Fibroblast of the aortic adventitia (primary cell): ENCODE measurements at regions not wholly inside any gene's neighbourhood (a gene's known extent, or its start where the extent isn't known, plus 50 kb on each side); places are given as distances from the start of the nearest gene placed in this dataset.

ENCODE experiments used
- DNase-seq: peaks from one replicate; pipeline ENCODE4 v3.0.0-alpha.2; 2010; ENCODE audit warnings: low read depth
- H3K4me3 ChIP-seq: 2 replicates; pipeline ENCODE4 v1.5.1; 2011; ENCODE audit warnings: low read depth, mild to moderate bottlenecking, control low read depth, low read length, moderate library complexity
- TF ChIP-seq, protein P1 (sequence below): IDR thresholded peaks from 2 replicates; pipeline ENCODE4 v1.5.1; 2011; ENCODE audit warnings: mild to moderate bottlenecking, low read length, control low read depth, inconsistent platforms; ENCODE audit not compliant: insufficient read depth

DNA sequence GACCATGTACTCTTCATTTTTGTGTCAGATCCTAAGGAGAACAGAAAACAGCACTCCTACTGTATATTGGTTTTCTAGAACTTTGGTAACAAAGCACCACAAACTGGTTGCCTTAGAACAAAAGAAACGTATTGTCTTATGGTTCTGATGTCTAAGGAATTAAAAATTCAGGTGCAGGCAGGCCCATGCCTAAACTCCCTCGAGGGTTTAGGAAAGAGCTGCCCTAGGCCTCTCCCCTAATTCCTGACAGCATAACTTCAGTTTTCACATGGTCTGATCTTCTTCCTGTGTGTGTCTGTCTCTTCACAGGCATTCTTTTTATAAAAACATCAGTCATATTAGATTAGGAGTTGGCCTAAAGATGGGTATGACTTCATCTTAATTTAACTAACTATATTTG lies 1093.6 kb downstream of the TECRL start:
- DNase-seq = no peak
- no peak overlapping the region for H3K4me3 ChIP-seq
- TF ChIP-seq, protein P1, sequence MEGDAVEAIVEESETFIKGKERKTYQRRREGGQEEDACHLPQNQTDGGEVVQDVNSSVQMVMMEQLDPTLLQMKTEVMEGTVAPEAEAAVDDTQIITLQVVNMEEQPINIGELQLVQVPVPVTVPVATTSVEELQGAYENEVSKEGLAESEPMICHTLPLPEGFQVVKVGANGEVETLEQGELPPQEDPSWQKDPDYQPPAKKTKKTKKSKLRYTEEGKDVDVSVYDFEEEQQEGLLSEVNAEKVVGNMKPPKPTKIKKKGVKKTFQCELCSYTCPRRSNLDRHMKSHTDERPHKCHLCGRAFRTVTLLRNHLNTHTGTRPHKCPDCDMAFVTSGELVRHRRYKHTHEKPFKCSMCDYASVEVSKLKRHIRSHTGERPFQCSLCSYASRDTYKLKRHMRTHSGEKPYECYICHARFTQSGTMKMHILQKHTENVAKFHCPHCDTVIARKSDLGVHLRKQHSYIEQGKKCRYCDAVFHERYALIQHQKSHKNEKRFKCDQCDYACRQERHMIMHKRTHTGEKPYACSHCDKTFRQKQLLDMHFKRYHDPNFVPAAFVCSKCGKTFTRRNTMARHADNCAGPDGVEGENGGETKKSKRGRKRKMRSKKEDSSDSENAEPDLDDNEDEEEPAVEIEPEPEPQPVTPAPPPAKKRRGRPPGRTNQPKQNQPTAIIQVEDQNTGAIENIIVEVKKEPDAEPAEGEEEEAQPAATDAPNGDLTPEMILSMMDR = no peak

DNA sequence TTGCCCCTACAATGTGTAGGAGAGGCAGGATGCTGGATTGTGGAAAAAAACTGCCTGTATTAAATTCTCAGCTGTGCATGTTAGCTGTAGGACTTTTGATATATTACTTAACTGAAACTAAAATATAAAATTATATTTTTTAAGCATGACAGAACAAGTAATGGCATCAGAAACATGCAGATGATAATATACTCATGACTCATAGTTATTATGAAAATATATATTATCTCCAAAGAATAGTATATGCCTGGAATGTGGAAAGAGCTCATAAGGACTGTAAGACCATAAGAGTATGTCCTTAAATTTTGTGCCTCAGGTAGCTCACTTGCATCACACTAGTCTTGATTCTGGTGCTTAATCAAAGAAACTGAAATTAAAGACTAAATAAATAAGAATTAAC lies 1100.6 kb downstream of the TECRL start:
- DNase-seq = no peak
- H3K4me3 ChIP-seq = no peak overlapping the region
- TF ChIP-seq, protein P1 = no peak

DNA sequence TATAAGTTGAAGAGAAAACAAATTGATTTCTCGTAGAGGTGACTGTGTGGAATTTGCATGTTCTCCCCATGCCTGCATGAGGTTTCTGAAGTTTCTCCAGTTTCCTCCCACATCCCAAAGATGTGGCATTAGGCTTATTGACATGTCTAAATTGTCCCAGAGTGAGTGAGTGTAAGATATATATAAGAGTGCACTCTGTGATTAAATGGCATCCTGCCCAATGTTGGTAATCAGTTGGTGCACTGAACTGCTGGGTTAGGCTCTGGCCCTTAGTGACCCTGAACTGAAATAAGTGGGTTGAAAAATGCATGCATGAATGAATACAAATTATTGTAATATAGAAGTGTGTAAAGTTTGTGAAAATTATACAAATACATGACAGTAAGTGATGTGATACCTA lies 1106.5 kb downstream of the TECRL start:
- no peak overlapping the region for H3K4me3 ChIP-seq
- TF ChIP-seq, protein P1 = no peak
- DNase-seq = no peak

DNA sequence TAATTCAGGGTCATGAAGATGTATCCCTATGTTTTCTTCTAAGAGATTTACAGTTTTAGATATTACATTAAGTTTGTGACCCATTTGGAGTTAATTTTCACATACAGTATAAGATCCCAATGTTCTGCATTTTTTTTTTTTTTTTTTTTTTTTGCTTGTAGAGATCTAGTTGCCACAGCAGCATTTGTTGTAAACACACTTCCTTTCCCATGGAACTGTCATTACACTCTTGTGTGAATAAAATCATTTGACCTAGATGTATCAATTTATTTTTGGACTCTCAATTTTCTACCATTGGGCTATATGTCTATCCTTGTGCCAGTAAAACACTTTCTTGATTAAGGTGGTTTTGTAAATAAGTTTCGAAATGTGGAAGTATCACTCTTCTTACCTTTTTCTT lies 1107.2 kb downstream of the TECRL start:
- DNase-seq = no peak
- no peak overlapping the region for H3K4me3 ChIP-seq
- TF ChIP-seq, protein P1 = no peak

DNA sequence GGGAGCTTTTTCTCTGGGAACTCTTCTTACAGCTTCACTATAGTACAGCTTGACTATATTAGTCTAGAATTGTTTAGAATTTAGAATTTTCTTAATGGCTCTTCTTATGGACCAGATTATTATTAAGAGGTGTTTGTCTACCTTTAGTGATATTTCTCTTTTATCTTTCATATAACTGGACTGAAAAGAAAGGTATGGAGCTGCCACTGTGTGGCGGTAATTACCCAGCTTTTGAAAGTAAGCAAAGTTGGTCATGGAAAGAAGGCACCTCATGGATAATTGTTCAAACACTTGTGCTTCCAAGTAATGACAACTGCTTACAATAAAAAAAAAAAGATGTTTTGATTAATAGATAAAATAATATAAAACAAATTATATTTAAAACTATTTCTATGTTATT lies 1112.5 kb downstream of the TECRL start:
- no peak for DNase-seq
- TF ChIP-seq, protein P1 = no peak
- H3K4me3 ChIP-seq = no peak overlapping the region

DNA sequence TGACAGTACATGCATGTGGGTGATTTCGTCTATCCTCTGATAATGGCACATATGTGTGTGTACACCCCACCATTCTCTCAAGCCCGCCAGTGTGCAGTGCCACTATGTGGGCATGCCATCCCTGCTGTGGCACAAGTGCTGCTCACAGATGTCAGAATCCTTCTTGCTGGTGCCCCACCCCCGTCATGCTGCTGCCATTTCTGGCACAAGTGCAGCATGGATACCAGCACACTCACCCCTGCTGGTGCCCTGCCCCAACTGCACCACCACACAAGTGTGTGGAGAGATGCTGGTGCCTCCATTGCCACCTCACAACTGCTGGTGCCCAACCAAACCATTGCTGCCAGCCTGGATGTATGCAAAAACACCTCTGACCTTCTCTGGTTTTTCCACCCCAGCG lies 1133.8 kb downstream of the TECRL start:
- no peak for DNase-seq
- TF ChIP-seq, protein P1 = no peak

DNA sequence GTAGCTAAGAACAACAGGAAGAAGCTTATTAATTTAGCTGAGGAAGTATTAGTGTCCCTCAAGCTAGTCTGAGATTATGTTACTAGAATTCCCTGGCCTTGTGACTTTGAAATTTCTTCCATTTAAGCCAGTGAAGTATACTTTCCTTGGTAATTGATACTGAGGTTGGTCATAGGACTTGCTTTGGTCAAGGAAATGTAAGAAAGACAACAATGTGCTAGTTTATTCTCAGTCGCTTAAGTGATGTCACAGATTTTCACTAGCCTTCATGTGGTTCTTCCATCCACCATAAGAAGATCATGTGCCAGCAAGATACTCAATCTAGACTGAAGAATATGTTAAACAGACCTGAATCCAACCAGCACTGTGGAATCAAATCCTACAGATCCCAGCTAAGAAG lies 1140.1 kb downstream of the TECRL start:
- no peak for DNase-seq
- H3K4me3 ChIP-seq = no peak overlapping the region
- TF ChIP-seq, protein P1 = no peak

More for the DNA sequence above, 1133.8 kb downstream of the TECRL start:
- no peak overlapping the region for H3K4me3 ChIP-seq
